ENCODE measurements at regions not wholly inside any gene's neighbourhood (a gene's known extent, or its start where the extent isn't known, plus 50 kb on each side); places are given as distances from the start of the nearest gene placed in this dataset.
"Not testable (repeated sequence)": the region's sequence is repeated elsewhere in the genome, so short reads cannot be mapped to it uniquely, and the experiment has no call there.

GRCh38 chr7:29649876-29650275, 86.2 kb downstream of the PRR15 start:
- Histone ChIP-seq H3K27ac (no peak overlapping the region), H3K4me1 (no peaks in the 10 kb centered on the region), H3K4me3 (no peak overlapping the region), H3K27me3 (no peaks in the 10 kb centered on the region), H3K36me3 (replicated peaks in 1 of 2; ENCODE audit: insufficient read depth in 1 of 2, low read depth in 2 of 2) (no peaks in the 10 kb centered on the region), H3K9me3 (no peaks in the 10 kb centered on the region)
- ATAC-seq, result no peak
- 94 to 97% methylated on average over 14 to 21 of the region's 21 CpGs for WGBS, 2 donors
- TF ChIP-seq POLR2A (IDR thresholded peaks at IDR 0.05), result no peak
- TF ChIP-seq CTCF (IDR thresholded peaks at IDR 0.05), result no peak
- DNase-seq, result no peak
- intact Hi-C loops (cut with DNase I), result no loop called here

GRCh38 chr7:29651477-29651876, 87.8 kb downstream of the PRR15 start:
- no peak for TF ChIP-seq CTCF (IDR thresholded peaks at IDR 0.05)
- TF ChIP-seq POLR2A (IDR thresholded peaks at IDR 0.05), result no peak
- Histone ChIP-seq H3K27ac (no peak overlapping the region), H3K9me3 (no peaks in the 10 kb centered on the region), H3K36me3 (replicated peaks in 1 of 2; ENCODE audit: insufficient read depth in 1 of 2, low read depth in 2 of 2) (no peaks in the 10 kb centered on the region), H3K27me3 (no peaks in the 10 kb centered on the region), H3K4me3 (no peak overlapping the region), H3K4me1 (no peaks in the 10 kb centered on the region)
- ATAC-seq (no peak), DNase-seq (no peak)
- intact Hi-C loops (cut with DNase I), result no loop called here
- WGBS, 2 donors, result 57 to 70% methylated on average over 2 of the region's 2 CpGs

- Histone ChIP-seq H3K36me3 (replicated peaks in 1 of 2; ENCODE audit: insufficient read depth in 1 of 2, low read depth in 2 of 2) (no peaks in the 10 kb centered on the region), H3K4me3 (no peak overlapping the region), H3K27me3 (no peaks in the 10 kb centered on the region), H3K4me1 (no peaks in the 10 kb centered on the region), H3K9me3 (no peaks in the 10 kb centered on the region), H3K27ac (no peak overlapping the region)
- WGBS, 2 donors, result 70 to 90% methylated on average over 2 of the region's 2 CpGs
- DNase-seq (no peak), ATAC-seq (no peak)
- intact Hi-C loops (cut with DNase I), result no loop called here
- TF ChIP-seq CTCF (IDR thresholded peaks at IDR 0.05) (no peak), POLR2A (IDR thresholded peaks at IDR 0.05) (no peak)
Observed at GRCh38 chr7:29652556-29652955, 88.9 kb downstream of the PRR15 start.

GRCh38 chr7:29654340-29654739, 90.7 kb downstream of the PRR15 start:
- intact Hi-C loops (cut with DNase I); H3K36me3 ChIP-seq (replicated peaks in 1 of 2; ENCODE audit: insufficient read depth in 1 of 2, low read depth in 2 of 2); H3K27me3 ChIP-seq; H3K27ac ChIP-seq; ATAC-seq; H3K9me3 ChIP-seq; H3K4me3 ChIP-seq; H3K4me1 ChIP-seq; DNase-seq: not testable (repeated sequence)
- WGBS, 2 donors, result 72 to 83% methylated on average over 4 of the region's 4 CpGs

GRCh38 chr7:29657288-29657687, 93.7 kb downstream of the PRR15 start:
- Histone ChIP-seq H3K4me3 (no peak overlapping the region), H3K36me3 (replicated peaks in 1 of 2; ENCODE audit: insufficient read depth in 1 of 2, low read depth in 2 of 2) (no peaks in the 10 kb centered on the region), H3K9me3 (no peaks in the 10 kb centered on the region), H3K27ac (no peak overlapping the region), H3K27me3 (no peaks in the 10 kb centered on the region), H3K4me1 (no peaks in the 10 kb centered on the region)
- DNase-seq (no peak), ATAC-seq (no peak)
- TF ChIP-seq POLR2A (IDR thresholded peaks at IDR 0.05) (no peak), CTCF (IDR thresholded peaks at IDR 0.05) (no peak)
- intact Hi-C loops (cut with DNase I), result no loop called here
- 84 to 88% methylated on average over 5 of the region's 5 CpGs for WGBS, 2 donors
